ENCODE measurements at regions not wholly inside any gene's neighbourhood (a gene's known extent, or its start where the extent isn't known, plus 50 kb on each side); places are given as distances from the start of the nearest gene placed in this dataset.

GRCh38 chr7:142594078-142594477, 155.2 kb upstream of the PRSS1 start:
- TF ChIP-seq CTCF (IDR thresholded peaks at IDR 0.05) (no peak), POLR2A (IDR thresholded peaks at IDR 0.05) (no peak)
- Histone ChIP-seq H3K4me3 (no peak overlapping the region), H3K36me3 (no peaks in the 10 kb centered on the region), H3K9me3 (no peaks in the 10 kb centered on the region), H3K27ac (no peak overlapping the region), H3K4me1 (no peaks in the 10 kb centered on the region), H3K27me3 (no peaks in the 10 kb centered on the region)
- no peak for DNase-seq
- intact Hi-C loops (cut with DNase I; ENCODE audit: low total_unique reads), result no loop called here

- Histone ChIP-seq H3K4me3 (no peak overlapping the region), H3K27me3 (no peaks in the 10 kb centered on the region), H3K4me1 (no peaks in the 10 kb centered on the region), H3K27ac (no peak overlapping the region), H3K9me3 (no peaks in the 10 kb centered on the region), H3K36me3 (no peaks in the 10 kb centered on the region)
- intact Hi-C loops (cut with DNase I; ENCODE audit: low total_unique reads), result no loop called here
- TF ChIP-seq CTCF (IDR thresholded peaks at IDR 0.05) (no peak), POLR2A (IDR thresholded peaks at IDR 0.05) (no peak)
- no peak for DNase-seq
These were observed 156.2 kb upstream of the PRSS1 start for GRCh38 chr7:142593106-142593505.

- H3K27me3 ChIP-seq, result no peaks in the 10 kb centered on the region
- H3K9me3 ChIP-seq, result no peaks in the 10 kb centered on the region
- H3K4me1 ChIP-seq, result no peaks in the 10 kb centered on the region
- no peak for TF ChIP-seq CTCF (IDR thresholded peaks at IDR 0.05)
- TF ChIP-seq POLR2A (IDR thresholded peaks at IDR 0.05), result no peak
- H3K36me3 ChIP-seq, result no peaks in the 10 kb centered on the region
- DNase-seq, result no peak
- H3K27ac ChIP-seq, result no peak overlapping the region
- intact Hi-C loops (cut with DNase I; ENCODE audit: low total_unique reads), result no loop called here
- no peak overlapping the region for H3K4me3 ChIP-seq
These were observed 156.6 kb upstream of the PRSS1 start for GRCh38 chr7:142592664-142593063.

- Histone ChIP-seq H3K9me3 (no peaks in the 10 kb centered on the region), H3K36me3 (no peaks in the 10 kb centered on the region), H3K27me3 (no peaks in the 10 kb centered on the region), H3K27ac (no peak overlapping the region), H3K4me1 (no peaks in the 10 kb centered on the region), H3K4me3 (no peak overlapping the region)
- intact Hi-C loops (cut with DNase I; ENCODE audit: low total_unique reads), result no loop called here
- TF ChIP-seq CTCF (IDR thresholded peaks at IDR 0.05) (no peak), POLR2A (IDR thresholded peaks at IDR 0.05) (no peak)
- DNase-seq, result no peak
These were observed 157.0 kb upstream of the PRSS1 start for GRCh38 chr7:142592231-142592630.

- Histone ChIP-seq H3K27ac (no peak overlapping the region), H3K9me3 (no peaks in the 10 kb centered on the region), H3K4me3 (no peak overlapping the region), H3K36me3 (no peaks in the 10 kb centered on the region), H3K27me3 (no peaks in the 10 kb centered on the region), H3K4me1 (no peaks in the 10 kb centered on the region)
- TF ChIP-seq CTCF (IDR thresholded peaks at IDR 0.05), result no peak
- DNase-seq, result no peak
- intact Hi-C loops (cut with DNase I; ENCODE audit: low total_unique reads), result no loop called here
These were observed 158.3 kb upstream of the PRSS1 start for GRCh38 chr7:142590830-142591457.
